Brain pericyte (primary cell): ENCODE measurements at regions not wholly inside any gene's neighbourhood (a gene's known extent, or its start where the extent isn't known, plus 50 kb on each side); places are given as distances from the start of the nearest gene placed in this dataset.

Source experiments
- DNase-seq: peaks from one replicate; pipeline ENCODE4 v3.0.0-alpha.2; 2012; ENCODE audit warnings: low read depth, low spot score

DNA sequence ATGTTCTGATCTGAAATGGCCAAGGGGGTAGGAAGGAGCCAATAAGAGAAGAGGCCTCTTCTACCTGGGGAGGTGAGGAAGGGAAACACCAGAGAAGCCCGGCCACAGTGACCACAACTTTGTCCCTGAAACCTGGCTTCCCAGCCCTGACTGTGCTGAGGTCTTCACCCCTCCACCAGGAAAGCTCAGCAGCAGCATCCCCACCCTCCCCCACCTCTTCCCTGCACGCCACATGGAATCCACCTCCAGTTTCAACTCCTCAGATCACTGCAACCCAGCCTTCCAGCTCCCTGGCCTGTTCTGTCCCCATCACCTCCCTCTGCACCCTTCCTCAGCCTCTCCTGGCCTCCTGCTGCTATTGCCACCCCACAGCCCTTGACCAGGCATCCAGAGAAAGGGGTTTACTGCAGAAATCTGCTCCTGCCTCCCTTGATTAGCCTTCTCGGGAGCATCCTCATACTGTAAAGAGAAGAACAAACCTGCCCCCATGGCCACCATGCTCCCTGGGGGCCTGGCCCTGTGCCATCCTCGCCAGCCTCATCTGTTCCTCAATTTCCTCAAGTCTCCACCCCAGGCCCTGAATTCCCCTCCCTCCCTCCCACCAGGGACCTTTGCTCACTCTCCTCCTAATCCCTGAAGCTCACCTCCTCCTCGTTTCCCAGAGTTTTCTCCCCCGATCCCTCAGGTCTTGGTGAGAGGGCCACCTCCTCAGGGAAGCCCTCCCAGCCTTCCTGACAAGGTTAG, 450.9 kb downstream of the MATN1 start:
- DNase-seq = no peak

GRCh38 chr1:30271401-30272276, 451.7 kb downstream of the MATN1 start:
- no peak for DNase-seq

DNA sequence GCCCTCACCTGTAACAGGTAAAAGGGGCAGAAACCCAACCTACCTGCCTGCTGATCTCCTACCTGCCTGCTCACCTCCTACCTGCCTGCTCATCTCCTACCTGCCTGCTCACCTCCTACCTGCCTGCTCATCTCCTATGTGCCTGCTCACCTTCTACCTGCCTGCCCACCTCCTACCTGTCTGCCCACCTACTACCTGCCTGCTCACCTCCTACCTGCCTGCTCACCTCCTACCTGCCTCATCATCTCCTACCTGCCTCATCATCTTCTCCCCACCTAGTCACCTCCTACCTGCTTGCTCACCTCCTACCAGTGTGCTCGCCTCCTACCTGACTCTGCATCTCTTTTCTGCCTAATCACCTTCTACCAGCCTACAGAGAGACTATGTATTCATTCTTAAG, 452.9 kb downstream of the MATN1 start:
- no peak for DNase-seq

DNA sequence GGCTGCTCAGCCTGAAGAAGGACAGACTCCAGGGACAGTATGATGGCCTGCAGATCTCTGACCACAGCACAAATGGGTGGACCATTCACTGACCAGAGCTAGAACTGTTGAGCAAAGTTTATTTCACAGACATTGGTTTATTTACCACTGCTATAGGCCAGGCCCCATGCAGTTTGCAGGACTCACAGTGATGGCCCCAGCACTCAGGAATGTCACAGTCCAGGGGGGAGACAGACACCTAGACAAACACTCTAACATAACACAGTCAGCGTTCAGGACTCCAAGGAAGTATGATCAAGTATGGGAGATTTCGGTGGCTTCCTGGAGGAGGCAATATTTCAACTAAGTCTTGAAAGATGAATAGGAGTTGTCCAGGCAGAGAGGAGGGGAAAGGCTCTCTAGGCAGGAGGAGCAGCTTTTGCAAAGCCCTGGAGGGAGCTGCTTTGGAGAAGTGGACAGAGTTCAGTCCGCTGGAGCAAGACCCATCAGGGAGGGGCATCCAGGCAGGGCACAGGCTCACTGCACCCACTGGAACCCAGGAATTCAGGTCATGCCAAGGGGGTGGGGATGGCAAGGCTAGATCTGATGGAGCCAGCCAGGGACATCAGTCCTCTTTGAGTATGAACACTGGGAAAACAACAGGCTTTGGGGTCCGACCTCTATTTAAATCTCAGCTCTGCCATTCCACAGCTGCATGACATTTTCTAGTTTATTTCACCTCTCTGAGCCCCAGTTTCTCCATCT, 454.3 kb downstream of the MATN1 start:
- no peak for DNase-seq

GRCh38 chr1:30267856-30268255, 455.5 kb downstream of the MATN1 start:
- DNase-seq = no peak

GRCh38 chr1:30267046-30267445, 456.3 kb downstream of the MATN1 start:
- DNase-seq = no peak

DNA sequence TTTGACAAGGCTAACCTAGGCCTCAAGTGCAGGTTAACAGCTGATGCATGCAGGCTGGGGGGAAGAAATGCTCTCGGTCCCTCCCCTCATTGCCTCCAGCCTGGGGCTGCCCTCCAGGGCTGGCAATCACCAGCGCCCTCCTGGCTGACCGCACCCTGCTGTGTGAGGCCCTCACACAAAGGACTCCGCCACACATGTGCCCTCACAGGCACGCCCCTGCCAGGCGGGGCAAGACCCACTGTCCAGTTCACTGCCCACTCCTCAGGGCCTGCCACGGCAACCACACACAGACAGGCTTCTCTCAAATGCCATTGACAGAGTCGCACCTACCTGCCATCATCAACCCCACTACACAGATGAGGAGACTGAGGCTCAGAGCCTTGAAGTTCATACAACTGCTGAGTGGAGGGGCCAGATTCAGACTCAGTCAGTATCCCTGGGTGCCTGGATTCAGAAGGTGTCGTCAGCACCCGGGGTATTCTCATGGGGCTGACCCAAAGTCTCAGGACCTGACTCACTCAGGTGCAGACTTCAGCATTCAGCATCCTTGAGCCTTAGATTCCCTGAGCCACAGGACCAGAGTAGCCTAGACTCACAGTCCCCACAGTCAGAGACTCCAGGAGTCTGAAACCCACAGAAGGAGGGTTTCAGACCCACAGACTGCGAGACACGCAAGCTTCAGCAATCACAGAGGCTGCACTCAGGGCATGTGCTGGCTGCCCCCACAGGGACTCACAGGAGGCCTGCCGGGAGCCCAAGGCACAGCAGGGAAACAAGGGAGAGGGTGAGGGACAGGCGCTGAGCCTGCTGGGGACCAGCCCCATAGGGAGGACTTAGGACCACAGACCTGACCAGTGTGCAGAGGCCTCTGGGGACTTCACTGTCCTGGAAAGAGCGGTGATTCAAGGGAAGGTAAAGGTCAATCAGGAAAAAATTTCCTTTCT, 458.0 kb downstream of the MATN1 start:
- no peak for DNase-seq

DNA sequence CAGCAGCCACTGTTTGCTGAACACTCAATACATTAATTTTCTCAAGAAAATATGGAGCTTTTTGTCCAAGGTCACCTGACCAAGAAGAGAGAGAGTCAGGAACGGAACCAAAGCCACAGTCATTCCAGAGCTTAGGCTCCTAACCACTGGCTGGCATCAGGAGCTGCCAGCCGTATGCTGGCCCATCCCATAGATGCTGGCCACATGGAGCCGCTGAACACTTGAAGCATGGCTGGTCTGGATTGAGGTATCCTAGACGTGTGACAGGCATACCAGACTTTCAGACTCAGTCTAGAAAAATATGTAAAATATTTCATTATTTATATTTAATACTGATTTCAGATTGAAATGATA, 458.7 kb downstream of the MATN1 start:
- DNase-seq = no peak

GRCh38 chr1:30263888-30264671, 459.3 kb downstream of the MATN1 start:
- DNase-seq = no peak

DNA sequence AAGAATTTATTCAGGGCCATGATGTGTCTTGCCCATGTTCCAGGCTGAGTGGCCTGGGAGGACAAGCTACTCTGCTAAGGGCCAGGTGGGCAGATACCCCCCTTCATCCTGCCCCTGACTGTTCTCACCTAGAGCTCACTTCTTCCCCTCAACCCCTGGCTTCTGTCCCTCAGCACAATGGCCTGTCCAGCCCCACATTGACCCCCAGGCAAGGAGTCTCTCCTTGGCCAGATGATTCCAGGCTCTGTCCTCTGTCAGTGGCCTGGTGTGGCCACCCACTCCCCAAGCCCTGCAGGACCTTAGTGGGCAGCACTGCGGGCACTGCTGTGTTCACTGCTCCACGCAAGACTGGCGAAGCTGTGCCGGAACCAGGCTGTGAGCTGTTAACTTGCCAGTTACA, 460.0 kb downstream of the MATN1 start:
- no peak for DNase-seq

GRCh38 chr1:30262158-30262557, 461.2 kb downstream of the MATN1 start:
- DNase-seq = no peak

DNA sequence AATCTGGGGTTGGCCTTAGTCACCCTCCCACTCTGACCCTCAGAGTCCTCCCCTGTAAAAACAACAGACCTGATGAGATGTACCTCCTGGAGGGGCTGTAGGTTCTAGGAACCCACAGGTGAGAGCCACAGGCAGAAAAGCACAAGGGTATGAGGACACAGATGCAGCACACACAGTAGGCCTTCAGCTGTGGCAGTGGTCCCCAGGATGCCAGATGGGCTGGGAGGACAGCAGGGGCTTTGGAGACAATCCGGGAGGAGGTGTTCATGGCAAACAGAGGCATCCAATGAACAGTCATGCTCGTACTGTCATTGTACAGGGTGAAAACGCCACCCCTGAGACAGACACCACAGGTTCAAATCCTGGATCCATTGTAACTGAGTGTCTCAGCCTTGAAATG, 463.1 kb downstream of the MATN1 start:
- no peak for DNase-seq

- no peak for DNase-seq
Observed at GRCh38 chr1:30259631-30260030, 463.8 kb downstream of the MATN1 start.

DNA sequence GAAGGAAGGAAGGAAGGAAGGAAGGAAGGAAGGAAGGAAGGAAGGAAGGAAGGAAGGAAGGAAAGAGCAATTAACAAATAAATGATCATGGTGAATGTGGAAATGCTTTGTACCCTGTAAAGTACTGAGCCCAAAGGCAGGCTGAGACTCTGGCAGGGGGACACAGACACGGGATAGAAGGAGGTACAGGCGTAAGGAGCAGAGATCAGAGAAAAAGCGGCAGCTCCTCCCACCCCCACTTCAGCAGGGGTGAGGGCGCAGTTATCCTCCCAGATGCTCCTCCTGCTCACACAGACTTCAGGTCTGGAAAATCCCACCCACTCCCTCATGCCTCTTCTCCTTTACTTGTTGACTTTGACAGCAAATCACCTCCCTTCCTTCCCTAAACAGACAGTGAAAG, 464.5 kb downstream of the MATN1 start:
- DNase-seq = no peak

DNA sequence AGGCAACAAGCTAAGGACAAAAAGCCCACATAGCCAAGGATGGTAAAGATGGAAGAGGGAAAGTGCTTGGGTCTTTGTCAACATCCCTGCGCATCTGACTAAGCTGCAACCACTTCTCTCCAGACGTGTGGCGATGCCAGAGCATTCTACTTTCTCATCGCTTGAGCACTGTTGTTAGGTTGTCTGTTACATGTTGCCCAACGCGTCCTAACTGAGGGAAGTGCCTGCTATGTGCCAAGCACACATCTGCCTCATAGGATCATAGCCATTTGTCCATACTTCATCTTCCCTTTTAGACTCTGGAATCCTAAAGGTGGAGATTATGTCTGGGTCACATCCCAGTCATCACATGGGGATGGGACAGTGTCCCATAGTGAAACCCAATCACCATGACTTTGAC, 464.9 kb downstream of the MATN1 start:
- no peak for DNase-seq

DNA sequence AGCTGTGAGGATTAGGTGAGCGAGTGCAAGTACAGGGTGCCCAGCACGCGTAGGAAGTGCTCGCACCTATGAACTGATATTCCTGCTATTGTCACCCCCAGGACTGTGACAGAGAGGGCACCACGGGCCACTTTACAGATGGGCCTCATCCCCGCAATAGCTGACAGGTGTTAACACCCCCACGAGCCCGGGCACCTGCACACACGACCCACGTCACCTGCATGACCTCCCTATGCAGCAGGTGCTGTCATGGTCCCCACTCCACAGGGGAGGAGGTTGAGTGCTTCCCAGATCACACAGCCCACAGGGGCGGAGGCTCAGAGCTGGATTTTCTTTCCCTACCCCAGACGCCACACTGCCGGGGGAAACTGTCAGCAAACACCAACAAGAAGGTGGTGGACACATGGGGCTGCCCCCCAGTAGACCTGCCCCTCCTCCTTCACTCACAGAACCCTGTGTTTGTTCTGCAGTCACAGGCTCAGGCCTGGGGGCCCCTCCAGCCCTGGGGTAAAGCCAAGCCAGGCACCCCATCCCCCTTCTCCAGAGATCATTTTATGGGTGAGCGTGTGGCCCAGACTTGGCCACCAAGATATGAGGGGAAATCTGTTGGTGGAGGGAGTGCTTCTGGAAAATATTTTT, 465.5 kb downstream of the MATN1 start:
- DNase-seq = no peak

GRCh38 chr1:30257322-30257721, 466.1 kb downstream of the MATN1 start:
- DNase-seq = no peak

- DNase-seq = no peak
Observed at GRCh38 chr1:30256911-30257310, 466.5 kb downstream of the MATN1 start.

- no peak for DNase-seq
Observed at GRCh38 chr1:30255111-30255724, 468.2 kb downstream of the MATN1 start.
